OCI-LY3 (cell line): ENCODE measurements at regions not wholly inside any gene's neighbourhood (a gene's known extent, or its start where the extent isn't known, plus 50 kb on each side); places are given as distances from the start of the nearest gene placed in this dataset.
"Not testable (repeated sequence)": the region's sequence is repeated elsewhere in the genome, so short reads cannot be mapped to it uniquely, and the experiment has no call there.

Experiments used
- CTCF ChIP-seq: fragments of 200-600, 300-600 bp; sonication (generic); IDR thresholded peaks from 2 replicates; pipeline ENCODE4 v1.5.1; 2014; ENCODE audit warnings: antibody characterized with exemption, low read length, low read depth
- EZH2phosphoT487 ChIP-seq: fragments of 200-600 bp; shearing (Covaris generic); IDR thresholded peaks from 2 replicates; pipeline ENCODE4 v1.6.1; 2018; ENCODE audit warnings: antibody characterized with exemption, mixed run types, low read depth

DNA sequence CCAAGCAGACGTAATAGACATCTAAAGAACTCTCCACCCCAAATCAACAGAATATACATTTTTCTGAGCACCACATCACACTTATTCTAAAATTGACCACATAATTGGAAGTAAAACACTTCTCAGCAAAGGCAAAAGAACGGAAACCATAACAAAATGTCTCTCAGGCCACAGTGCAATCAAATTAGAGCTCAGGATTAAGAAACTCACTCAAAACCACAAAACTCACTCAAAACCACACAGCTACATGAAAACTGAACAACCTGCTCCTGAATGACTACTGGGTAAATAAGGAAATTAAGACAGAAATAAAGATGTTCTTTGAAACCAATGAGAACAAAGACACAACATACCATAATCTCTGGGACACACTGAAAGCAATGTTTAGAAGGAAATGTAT, 1879.4 kb upstream of the CELF4 start:
- TF ChIP-seq CTCF, EZH2phosphoT487: not testable (repeated sequence)
